GM12872 (cell line): ENCODE measurements at regions not wholly inside any gene's neighbourhood (a gene's known extent, or its start where the extent isn't known, plus 50 kb on each side); places are given as distances from the start of the nearest gene placed in this dataset.

Experiments used
- TF ChIP-seq, protein P1 (sequence below): IDR thresholded peaks from 3 replicates; pipeline ENCODE4 v1.5.1; 2011; ENCODE audit warnings: low read depth, mild to moderate bottlenecking, low read length, moderate library complexity; ENCODE audit not compliant: insufficient read depth

DNA sequence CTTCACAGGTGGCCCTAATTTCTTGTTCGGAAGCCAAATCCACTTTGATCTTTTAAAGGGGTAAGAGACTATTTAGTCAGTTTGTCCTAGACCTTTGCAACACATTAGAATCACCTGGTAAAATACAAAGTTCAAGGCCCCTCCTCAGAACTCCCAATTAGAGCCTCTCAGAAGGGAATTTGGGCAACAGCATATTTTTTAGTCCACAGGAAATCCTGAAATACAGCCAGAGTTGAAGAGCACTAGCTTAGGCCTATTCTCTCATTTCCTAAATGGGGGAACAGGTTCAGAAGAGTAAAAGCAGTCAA lies 151.3 kb upstream of the FSCB start:
- TF ChIP-seq, protein P1, sequence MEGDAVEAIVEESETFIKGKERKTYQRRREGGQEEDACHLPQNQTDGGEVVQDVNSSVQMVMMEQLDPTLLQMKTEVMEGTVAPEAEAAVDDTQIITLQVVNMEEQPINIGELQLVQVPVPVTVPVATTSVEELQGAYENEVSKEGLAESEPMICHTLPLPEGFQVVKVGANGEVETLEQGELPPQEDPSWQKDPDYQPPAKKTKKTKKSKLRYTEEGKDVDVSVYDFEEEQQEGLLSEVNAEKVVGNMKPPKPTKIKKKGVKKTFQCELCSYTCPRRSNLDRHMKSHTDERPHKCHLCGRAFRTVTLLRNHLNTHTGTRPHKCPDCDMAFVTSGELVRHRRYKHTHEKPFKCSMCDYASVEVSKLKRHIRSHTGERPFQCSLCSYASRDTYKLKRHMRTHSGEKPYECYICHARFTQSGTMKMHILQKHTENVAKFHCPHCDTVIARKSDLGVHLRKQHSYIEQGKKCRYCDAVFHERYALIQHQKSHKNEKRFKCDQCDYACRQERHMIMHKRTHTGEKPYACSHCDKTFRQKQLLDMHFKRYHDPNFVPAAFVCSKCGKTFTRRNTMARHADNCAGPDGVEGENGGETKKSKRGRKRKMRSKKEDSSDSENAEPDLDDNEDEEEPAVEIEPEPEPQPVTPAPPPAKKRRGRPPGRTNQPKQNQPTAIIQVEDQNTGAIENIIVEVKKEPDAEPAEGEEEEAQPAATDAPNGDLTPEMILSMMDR: no peak

DNA sequence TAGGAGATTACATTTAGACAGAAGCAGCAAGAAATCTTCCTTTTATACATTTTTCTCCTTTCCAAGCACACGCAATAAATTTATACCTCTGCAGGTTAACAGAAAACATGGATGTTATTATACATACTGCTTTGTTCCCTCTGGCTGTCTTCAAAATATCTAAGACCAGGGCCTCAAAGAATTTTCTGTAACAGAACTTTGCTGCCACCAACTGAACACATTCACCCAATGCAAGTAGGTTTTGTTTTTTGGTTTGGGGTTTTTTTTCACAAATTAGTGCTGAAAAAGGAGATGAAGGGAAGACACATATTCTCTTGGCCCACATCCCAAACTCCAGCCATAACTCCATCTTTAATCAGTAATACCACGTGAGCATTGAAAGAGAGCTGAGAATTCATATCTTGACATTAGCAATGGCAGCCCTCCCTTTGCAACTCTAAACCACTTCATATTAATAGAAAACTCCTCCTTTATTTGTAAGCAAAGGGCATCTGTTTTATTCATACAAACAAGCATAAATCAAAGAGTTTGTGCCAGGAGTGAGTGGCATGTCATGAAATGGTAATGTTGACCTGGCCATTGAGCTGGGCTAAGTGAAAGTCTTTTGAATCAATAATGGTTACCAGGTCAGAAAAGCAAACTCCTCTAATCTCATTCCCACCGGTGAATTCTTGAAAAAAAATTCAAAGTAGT lies 150.8 kb upstream of the FSCB start:
- TF ChIP-seq, protein P1: no peak

- TF ChIP-seq, protein P1: no peak
These were observed 150.1 kb upstream of the FSCB start for GRCh38 chr14:44657203-44657602.

GRCh38 chr14:44654591-44654990 lies 147.5 kb upstream of the FSCB start:
- TF ChIP-seq, protein P1: no peak

- TF ChIP-seq, protein P1: no peak
These were observed 146.6 kb upstream of the FSCB start for GRCh38 chr14:44653641-44654040.

GRCh38 chr14:44652640-44653039 lies 145.6 kb upstream of the FSCB start:
- TF ChIP-seq, protein P1: no peak

DNA sequence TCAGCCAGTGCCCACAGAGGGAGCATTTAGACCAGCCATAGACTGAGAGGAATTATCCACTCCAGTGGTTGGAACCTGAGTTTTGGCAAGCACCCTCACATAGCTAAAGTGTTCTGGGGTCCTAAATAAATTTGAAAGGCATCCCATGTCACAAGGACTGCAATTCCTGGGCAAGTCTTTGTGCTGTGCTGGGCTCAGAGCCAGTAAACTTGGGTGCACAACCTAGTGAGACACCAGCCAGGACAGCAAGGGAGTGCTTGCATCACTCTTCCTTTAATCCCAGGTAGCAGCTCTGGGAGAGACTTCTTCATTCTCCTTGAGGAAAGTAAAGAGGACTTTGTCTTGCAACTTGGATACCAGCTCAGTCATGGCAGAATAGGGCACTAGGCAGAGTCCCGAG lies 142.0 kb upstream of the FSCB start:
- TF ChIP-seq, protein P1: no peak
